Adrenal gland (tissue), 9 donors: ENCODE measurements at regions not wholly inside any gene's neighbourhood (a gene's known extent, or its start where the extent isn't known, plus 50 kb on each side); places are given as distances from the start of the nearest gene placed in this dataset.

Experiments used
- DNase-seq, 7 donors: peaks; one replicate each; pipeline ENCODE4 v3.0.0-alpha.2; 2019 to 2020
- H3K27ac ChIP-seq, 5 donors: fragments of 200-600 bp; sonication (generic) in 4 of 5; 1 replicate in 3 of 5; 2 replicates in 2 of 5; pipeline versions ENCODE4 v1.5.1 to v1.8.0; 2016 to 2020; ENCODE audit warnings: mild to moderate bottlenecking in 1 of 5
- H3K27me3 ChIP-seq: fragments of 200-600 bp; 2 replicates; pipeline ENCODE4 v1.8.0; 2021
- H3K36me3 ChIP-seq, 2 donors: fragments of 200-600 bp; replicated peaks in 1 of 2; 1 replicate in 1 of 2; 2 replicates in 1 of 2; pipeline versions ENCODE4 v1.5.1 to v1.8.0; 2018 to 2022
- H3K4me1 ChIP-seq, 2 donors: fragments of 200-600 bp; replicated peaks in 1 of 2; 1 replicate in 1 of 2; 2 replicates in 1 of 2; pipeline versions ENCODE4 v1.5.1 to v1.8.0; 2018 to 2021
- H3K4me3 ChIP-seq, 4 donors: fragments of 200-600 bp; sonication (generic) in 3 of 4; one replicate each; pipeline ENCODE4 v1.5.1; 2016 to 2018
- H3K9me3 ChIP-seq, 3 donors: fragments of 200-600 bp; sonication (generic) in 1 of 3; replicated peaks in 1 of 3; 1 replicate in 2 of 3; 2 replicates in 1 of 3; pipeline versions ENCODE4 v1.5.1 to v1.8.0; 2016 to 2021
- CTCF ChIP-seq, 6 experiments: fragments of 450-650 bp in 4 of 6; fragments of 200-600 bp in 2 of 6; sonication (generic) in 1 of 6; IDR thresholded peaks; 1 replicate in 5 of 6; 2 replicates in 1 of 6; pipeline versions ENCODE4 v1.5.1 to v1.8.0; 2016 to 2021; ENCODE audit warnings: antibody characterized with exemption in 6 of 6, mild to moderate bottlenecking in 2 of 6, moderate library complexity in 1 of 6
- POLR2A ChIP-seq, 2 donors: fragments of 450-650 bp; IDR thresholded peaks; one replicate each; pipeline ENCODE4 v1.6.1; 2017; ENCODE audit warnings: antibody characterized with exemption in 2 of 2, mild to moderate bottlenecking in 2 of 2, moderate library complexity in 1 of 2
- WGBS, 4 donors: extraction: QIAGEN DNeasy Blood & Tissue Kit in 2 of 4; methylation state at CpG; one replicate each; pipeline versions ENCODE4 v1.1.5 to v1.1.7; 2013 to 2017; 5-methylcytosine and 5-hydroxymethylcytosine counted together
- intact Hi-C, 2 donors: fragments of 100-400 bp; cut with DNase I; formaldehyde crosslinking; loops; one replicate each; pipeline versions ENCODE4 v1.14.1 to v1.15.0; 2022 to 2023
- donor health status: healthy with polysubstance abuse.
- donor health status: Bipolar disorder and iron deficiency.
- donor health status: DM: yes; HTN: yes; CAD: no.
- donor health status: DM: no; HTN: no; CAD: no.
- donor health status: DM: no; HTN: no; CAD: no.

- WGBS, 4 donors: 42 to 52% (median 48%) methylated on average over 2 of the region's 2 CpGs
- Histone ChIP-seq H3K27ac (no peak overlapping the region), H3K27me3 (no peaks in the 10 kb centered on the region), H3K9me3 (no peaks in the 10 kb centered on the region), H3K36me3 (no peaks in the 10 kb centered on the region), H3K4me1 (no peaks in the 10 kb centered on the region), H3K4me3 (no peak overlapping the region)
- intact Hi-C loops: no loop called here
- no peak for TF ChIP-seq POLR2A (IDR thresholded peaks at IDR 0.05)
- no peak for TF ChIP-seq CTCF (IDR thresholded peaks at IDR 0.05)
- no peak for DNase-seq
Observed at GRCh38 chr11:42169191-42169590, 709.7 kb upstream of the LRRC4C start.

DNA sequence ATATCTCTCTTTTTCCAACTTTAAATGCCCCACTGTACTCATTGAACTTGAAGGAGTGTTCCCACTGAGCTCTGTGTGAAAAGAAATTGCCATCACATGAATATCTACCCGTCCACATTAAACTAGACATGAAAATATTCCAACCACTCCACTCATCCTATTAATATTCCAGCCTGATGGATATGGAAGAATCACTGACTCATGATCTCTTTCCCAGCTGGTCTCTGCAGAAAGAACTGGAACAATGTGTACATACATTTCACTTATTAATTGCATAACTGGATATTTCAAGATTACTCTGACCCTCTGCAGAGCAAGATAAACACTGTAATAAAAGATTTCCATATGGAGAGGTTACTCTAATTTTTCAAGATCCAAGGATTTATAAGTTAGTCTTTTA, 711.1 kb upstream of the LRRC4C start:
- DNase-seq: no peak
- H3K27ac ChIP-seq: no peak overlapping the region
- intact Hi-C loops: no loop called here
- no peaks in the 10 kb centered on the region for H3K36me3 ChIP-seq
- no peaks in the 10 kb centered on the region for H3K4me1 ChIP-seq
- 40 to 63% (median 49%) methylated on average over 1 of the region's 1 CpG for WGBS, 4 donors
- no peak for TF ChIP-seq CTCF (IDR thresholded peaks at IDR 0.05)
- no peak for TF ChIP-seq POLR2A (IDR thresholded peaks at IDR 0.05)
- no peaks in the 10 kb centered on the region for H3K9me3 ChIP-seq
- H3K27me3 ChIP-seq: no peaks in the 10 kb centered on the region
- H3K4me3 ChIP-seq: no peak overlapping the region

GRCh38 chr11:42171046-42171445, 711.6 kb upstream of the LRRC4C start:
- WGBS, 4 donors: 50 to 73% (median 67%) methylated on average over 1 of the region's 1 CpG
- no peaks in the 10 kb centered on the region for H3K27me3 ChIP-seq
- TF ChIP-seq POLR2A (IDR thresholded peaks at IDR 0.05): no peak
- TF ChIP-seq CTCF (IDR thresholded peaks at IDR 0.05): no peak

GRCh38 chr11:42172441-42172840, 713.0 kb upstream of the LRRC4C start:
- no peak for DNase-seq
- TF ChIP-seq CTCF (IDR thresholded peaks at IDR 0.05) (no peak), POLR2A (IDR thresholded peaks at IDR 0.05) (no peak)
- Histone ChIP-seq H3K9me3 (no peaks in the 10 kb centered on the region), H3K4me1 (no peaks in the 10 kb centered on the region), H3K27me3 (no peaks in the 10 kb centered on the region), H3K36me3 (no peaks in the 10 kb centered on the region), H3K27ac (no peak overlapping the region), H3K4me3 (no peak overlapping the region)
- intact Hi-C loops: no loop called here
- 76 to 77% (median 77%) methylated on average over 3 of the region's 3 CpGs for WGBS, 4 donors

More at GRCh38 chr11:42171046-42171445, 711.6 kb upstream of the LRRC4C start:
- Histone ChIP-seq H3K36me3 (no peaks in the 10 kb centered on the region), H3K4me1 (no peaks in the 10 kb centered on the region), H3K27ac (no peak overlapping the region), H3K9me3 (no peaks in the 10 kb centered on the region), H3K4me3 (no peak overlapping the region)
- DNase-seq: no peak
- intact Hi-C loops: no loop called here
